SK-N-SH (cell line): ENCODE measurements at regions not wholly inside any gene's neighbourhood (a gene's known extent, or its start where the extent isn't known, plus 50 kb on each side); places are given as distances from the start of the nearest gene placed in this dataset.

ENCODE experiments used
- CTCF ChIP-seq: fragments of 200-600 bp; sonication (generic); IDR thresholded peaks from 2 replicates; pipeline ENCODE4 v1.6.1; 2017; ENCODE audit warnings: antibody characterized with exemption, mild to moderate bottlenecking, moderate library complexity
- ELF1 ChIP-seq: IDR thresholded peaks from 2 replicates; pipeline ENCODE4 v1.4.0; 2012
- EZH2phosphoT487 ChIP-seq: fragments of 200-600 bp; sonication (generic); IDR thresholded peaks from 2 replicates; pipeline ENCODE4 v1.6.1; 2017; ENCODE audit warnings: low read depth, mixed run types, mild to moderate bottlenecking, antibody characterized with exemption, moderate library complexity, borderline replicate concordance
- FOSL2 ChIP-seq: IDR thresholded peaks from 2 replicates; pipeline ENCODE4 v1.4.0; 2012; ENCODE audit warnings: low read depth, mild to moderate bottlenecking, moderate library complexity, borderline replicate concordance
- JUND ChIP-seq: IDR thresholded peaks from 2 replicates; pipeline ENCODE4 v1.4.0; 2012
- MEF2A ChIP-seq: IDR thresholded peaks from 2 replicates; pipeline ENCODE4 v1.4.0; 2012; ENCODE audit warnings: low read depth, borderline replicate concordance
- NFIC ChIP-seq: IDR thresholded peaks from 2 replicates; pipeline ENCODE4 v1.4.0; 2012; ENCODE audit warnings: borderline replicate concordance
- POLR2AphosphoS5 ChIP-seq: IDR thresholded peaks from 2 replicates; pipeline ENCODE4 v1.6.1; 2012; ENCODE audit warnings: low read depth, low read length
- RCOR1 ChIP-seq: fragments of 150-350 bp; IDR thresholded peaks from 2 replicates; pipeline ENCODE4 v1.6.1; 2017; ENCODE audit warnings: antibody characterized with exemption, low read length
- RXRA ChIP-seq: IDR thresholded peaks from 2 replicates; pipeline ENCODE4 v1.4.0; 2012; ENCODE audit warnings: low read depth, mild to moderate bottlenecking, borderline replicate concordance
- TAF1 ChIP-seq: IDR thresholded peaks from 2 replicates; pipeline ENCODE4 v1.6.1; 2012; ENCODE audit warnings: low read depth, mild to moderate bottlenecking, low read length, moderate library complexity, borderline replicate concordance
- USF2 ChIP-seq: fragments of 150-350 bp; IDR thresholded peaks from 2 replicates; pipeline ENCODE4 v1.6.1; 2017; ENCODE audit warnings: antibody characterized with exemption, low read length, low read depth, borderline replicate concordance
- ZBTB33 ChIP-seq: IDR thresholded peaks from 2 replicates; pipeline ENCODE4 v1.4.0; 2012; ENCODE audit warnings: low read depth, borderline replicate concordance

- TF ChIP-seq RXRA, result no peak
- no peak for TF ChIP-seq FOSL2
- TF ChIP-seq TAF1, result no peak
- no peak for TF ChIP-seq NFIC
- no peak for TF ChIP-seq POLR2AphosphoS5
- TF ChIP-seq MEF2A, result no peak
- TF ChIP-seq JUND, result no peak
- TF ChIP-seq EZH2phosphoT487, result no peak
- no peak for TF ChIP-seq CTCF
- no peak for TF ChIP-seq RCOR1
- TF ChIP-seq ZBTB33, result no peak
- TF ChIP-seq ELF1, result no peak
- no peak for TF ChIP-seq USF2
Observed at GRCh38 chr11:103844327-103845215, 191.9 kb upstream of the DDI1 start.
